Stimulated activated CD4-positive, alpha-beta T cell treated with anti-CD3 and anti-CD28 coated beads, Interleukin-2, amount 100 ng/mL, for 48 hours (primary cell): ENCODE measurements at regions not wholly inside any gene's neighbourhood (a gene's known extent, or its start where the extent isn't known, plus 50 kb on each side); places are given as distances from the start of the nearest gene placed in this dataset.
"Not testable (repeated sequence)": the region's sequence is repeated elsewhere in the genome, so short reads cannot be mapped to it uniquely, and the experiment has no call there.

Experiments
- DNase-seq, 2 donors: peaks; one replicate each; pipeline ENCODE4 v3.0.0-alpha.2; 2020

DNA sequence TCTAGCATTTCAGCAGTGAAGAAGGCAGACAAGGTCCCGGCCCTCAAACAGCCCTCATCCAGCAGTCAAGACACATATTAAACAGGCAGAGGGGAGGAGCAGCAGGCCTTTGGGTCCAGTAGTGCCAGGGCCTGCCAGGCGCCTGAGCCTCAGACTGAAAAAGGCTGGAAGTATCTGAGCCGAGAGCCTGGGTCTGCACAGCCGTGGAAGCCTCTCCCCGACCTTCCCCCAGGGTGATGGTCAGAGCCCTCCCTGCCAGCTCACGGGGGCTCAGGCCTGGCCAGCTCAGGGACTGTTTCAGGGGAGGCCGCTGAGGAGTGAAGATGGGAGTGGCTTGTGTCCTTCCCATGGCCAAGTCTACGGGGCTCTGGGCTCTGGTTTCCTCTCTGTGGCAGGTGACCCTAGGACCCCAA lies 565.2 kb downstream of the PTPRU start:
- DNase-seq = no peak

DNA sequence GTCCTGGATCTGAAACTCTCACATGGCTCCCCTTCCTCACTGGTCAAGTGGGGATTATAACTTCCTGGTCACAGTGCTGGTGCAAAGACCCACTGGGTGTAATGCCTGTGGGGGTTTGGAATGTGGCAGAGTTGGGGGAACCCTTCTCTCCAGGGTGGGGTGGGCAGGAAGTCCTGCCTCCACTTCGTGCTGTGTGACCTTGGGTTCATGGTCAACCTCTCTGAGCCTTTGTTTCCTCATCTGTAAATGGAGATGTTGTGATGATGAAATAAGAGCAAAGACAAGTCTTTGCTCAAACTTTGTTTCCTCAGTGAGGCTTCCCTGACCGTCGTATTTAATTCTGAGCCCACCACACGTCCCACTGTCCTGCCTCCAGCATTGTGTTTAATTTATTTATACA lies 564.7 kb downstream of the PTPRU start:
- no peak for DNase-seq

GRCh38 chr1:29800522-29800956 lies 564.2 kb downstream of the PTPRU start:
- DNase-seq = no peak

DNA sequence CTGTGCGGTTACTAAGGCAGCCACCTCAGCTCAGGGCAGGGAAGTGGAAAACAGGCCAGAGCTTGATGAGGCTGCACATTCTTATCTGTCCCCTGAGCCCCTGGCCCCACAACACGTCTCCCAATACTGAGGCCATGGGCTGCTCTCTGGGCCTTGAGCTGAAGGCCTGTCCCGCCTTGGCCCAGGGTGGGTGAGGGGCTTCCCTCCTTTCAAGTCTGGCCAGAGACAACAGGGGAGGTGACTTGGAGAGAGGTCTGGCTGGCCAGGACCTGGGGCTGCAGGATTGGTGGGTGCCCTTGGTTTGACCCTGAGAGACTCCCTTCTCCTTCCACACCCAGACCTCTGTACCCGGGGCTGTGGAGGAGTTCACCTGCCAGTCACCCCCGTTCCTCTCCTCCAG lies 563.8 kb downstream of the PTPRU start:
- DNase-seq = no peak

DNA sequence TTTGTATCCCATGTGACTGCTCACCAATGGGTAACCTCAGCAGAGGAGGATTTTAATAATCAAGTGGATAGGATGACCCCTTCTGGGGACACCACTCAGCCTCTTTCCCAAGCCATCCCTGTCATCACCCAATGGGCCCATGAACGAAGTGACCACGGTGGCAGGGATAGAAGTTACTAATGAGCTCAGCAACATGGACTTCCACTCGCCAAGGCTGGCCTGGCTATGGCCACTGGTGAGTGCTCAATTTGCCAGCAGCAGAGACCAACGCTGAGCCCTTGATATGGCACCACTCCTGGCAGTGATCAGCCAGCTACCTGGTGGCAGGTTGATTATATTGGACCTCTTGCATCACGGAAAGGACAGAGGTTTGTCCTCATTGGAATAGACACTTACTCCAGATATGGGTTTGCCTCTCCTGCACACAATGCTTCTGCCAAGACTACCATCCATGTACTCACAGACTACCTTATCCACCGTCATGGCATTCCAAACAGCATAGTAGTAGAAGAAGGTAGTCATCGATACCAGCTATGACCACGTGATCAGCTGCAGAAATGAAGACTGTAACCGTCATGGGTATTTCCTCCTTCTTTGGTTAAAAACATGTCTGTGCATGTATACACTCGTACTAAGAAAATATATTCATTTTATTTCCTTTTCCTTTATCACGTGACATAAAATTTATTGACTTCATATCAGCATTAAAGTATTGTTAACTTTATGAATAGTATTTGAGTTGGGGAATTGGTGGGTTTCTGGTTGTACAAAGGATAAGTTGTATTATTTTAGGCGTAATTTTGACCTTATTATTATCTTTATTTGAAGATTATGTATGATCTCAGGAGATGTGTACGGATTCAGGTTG lies 562.6 kb downstream of the PTPRU start:
- DNase-seq = no peak

- DNase-seq = not testable (repeated sequence)
Observed at GRCh38 chr1:29797125-29797524, 560.8 kb downstream of the PTPRU start.

DNA sequence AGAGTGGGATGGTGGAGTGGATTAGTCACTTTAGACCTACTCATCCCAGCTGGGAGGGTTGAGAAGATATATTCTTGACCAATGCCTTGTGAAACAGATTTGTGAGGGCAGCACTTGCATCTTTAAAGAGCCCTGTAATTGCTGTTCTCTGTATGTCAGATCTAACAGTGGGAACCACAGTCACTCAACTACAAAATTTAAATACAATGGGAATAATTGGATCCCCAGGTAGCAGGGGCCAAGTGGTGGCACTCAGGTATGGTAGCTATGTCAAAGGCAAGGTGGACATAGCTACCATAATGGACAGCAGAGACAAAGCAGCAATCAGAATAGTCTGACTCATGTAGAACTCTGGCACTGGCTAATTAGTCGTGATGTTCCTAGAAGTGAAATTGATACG lies 559.6 kb downstream of the PTPRU start:
- not testable (repeated sequence) for DNase-seq

DNA sequence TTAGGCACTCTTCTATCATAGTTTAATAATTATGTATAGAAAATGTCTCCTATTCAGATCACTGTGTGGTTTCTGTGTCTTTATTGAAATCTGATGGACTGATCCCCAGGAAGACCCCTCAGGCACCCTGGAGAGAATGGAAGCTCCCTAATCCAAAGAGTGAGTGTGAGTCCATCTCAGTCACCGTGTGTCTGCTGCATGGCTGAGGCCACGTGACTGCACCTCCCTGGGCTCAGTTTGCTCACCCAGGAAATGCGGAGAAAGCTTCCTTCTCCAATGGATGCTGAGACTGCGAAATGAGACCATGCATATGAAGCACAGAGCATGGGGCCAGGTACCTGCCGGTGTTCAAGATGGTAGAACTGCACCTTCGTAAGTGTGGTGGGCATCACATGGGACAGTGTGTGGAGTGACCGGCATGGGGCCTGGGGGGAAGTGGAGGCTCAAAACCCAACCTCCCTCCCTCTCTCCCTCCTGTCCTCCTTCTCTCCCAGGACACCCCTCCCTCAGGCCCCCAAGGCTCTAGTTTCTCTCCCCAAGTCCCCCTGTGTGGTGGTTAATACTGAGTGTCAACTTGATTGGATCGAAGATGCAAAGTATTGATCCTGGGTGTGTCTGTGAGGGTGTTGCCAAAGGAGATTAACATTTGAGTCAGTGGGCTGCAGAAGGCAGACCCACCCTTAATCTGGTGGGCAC lies 557.5 kb downstream of the PTPRU start:
- no peak for DNase-seq

- peak; percentile 66 to 73 for DNase-seq
Observed at GRCh38 chr1:29793101-29793546, 556.8 kb downstream of the PTPRU start.

DNA sequence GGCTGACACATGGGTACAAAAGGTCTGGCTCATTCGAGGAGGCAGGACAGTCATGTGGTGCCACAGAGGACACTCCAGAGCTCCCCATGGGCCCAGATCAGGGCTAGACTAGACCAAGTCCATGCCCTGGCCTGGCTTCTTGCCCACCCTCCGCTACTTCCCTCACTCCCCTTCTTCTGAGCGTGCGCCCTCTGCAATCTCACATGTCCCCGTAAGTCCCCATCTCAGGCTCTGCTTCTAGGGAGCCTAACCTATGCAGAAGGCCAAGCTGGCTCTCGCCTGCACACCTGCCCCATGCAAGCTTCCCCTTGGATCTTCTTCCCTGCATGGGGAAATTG lies 553.6 kb downstream of the PTPRU start:
- no peak for DNase-seq

GRCh38 chr1:29789221-29789909 lies 553.0 kb downstream of the PTPRU start:
- no peak for DNase-seq

DNA sequence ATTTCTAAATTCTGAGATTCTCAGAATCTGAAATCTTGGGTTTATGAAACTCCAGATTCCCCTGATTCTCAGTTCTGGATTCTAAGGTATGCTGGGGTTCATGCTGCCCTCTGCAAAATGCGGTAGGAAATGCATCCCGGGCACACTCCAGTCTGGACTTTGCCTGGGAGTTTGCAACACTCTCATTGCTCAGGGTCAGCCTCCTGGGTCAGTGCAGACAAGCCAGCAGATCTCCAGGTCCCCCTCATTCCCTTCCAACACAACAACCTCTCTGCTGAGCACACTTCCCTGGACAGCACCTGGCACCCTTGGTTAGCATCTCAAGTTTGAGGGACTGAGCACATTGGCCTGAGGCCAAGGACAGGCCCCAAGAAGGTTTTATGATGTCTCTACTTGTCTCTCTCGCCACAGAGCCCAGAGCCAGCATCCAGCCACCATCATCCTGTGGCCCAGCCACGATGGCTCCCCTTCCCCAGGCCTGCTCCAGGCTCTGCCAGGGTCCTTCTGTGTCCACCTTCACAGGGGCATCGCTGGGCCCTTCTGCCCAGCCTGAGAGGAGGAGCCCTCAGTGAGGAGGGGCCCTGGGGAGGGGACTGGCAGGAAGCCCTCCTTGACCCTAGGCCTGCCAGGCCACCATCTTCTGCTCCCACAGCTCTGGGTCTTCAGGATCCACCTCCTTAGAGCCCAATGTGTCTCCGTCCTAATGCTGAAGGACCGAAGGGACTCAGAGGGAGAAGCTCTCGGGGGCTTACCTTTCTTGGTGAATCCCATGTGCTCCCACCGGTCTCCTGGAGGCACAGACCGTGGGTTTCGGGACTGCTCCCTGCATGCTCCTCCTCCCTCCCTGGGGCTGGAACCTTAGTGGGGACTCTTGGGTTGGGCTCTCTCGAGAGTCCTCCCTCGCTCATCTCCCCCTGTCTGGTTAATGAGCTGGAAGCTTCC lies 550.7 kb downstream of the PTPRU start:
- DNase-seq = no peak

- no peak for DNase-seq
Observed at GRCh38 chr1:29786195-29786594, 549.9 kb downstream of the PTPRU start.

DNA sequence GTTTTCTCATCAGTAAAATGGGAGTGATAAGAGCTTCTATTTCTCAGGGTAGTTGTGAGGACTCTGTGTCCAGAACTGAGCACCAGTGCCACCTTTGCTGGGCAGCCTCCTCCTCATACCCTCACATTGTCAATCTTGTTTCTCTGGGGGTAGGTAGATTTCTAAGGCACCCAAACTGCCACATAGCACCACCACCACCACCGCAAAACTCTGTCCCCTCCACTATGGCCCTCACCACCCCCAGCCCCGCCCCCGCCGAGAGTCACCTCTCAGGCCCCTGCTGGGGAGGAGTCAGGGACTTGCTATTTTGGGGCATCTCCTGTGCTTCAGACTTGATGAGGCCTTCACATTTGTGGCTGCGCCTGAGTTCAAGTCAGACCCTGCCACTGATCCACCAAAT lies 549.2 kb downstream of the PTPRU start:
- DNase-seq = no peak

- DNase-seq = no peak
Observed at GRCh38 chr1:29785137-29785527, 548.8 kb downstream of the PTPRU start.

DNA sequence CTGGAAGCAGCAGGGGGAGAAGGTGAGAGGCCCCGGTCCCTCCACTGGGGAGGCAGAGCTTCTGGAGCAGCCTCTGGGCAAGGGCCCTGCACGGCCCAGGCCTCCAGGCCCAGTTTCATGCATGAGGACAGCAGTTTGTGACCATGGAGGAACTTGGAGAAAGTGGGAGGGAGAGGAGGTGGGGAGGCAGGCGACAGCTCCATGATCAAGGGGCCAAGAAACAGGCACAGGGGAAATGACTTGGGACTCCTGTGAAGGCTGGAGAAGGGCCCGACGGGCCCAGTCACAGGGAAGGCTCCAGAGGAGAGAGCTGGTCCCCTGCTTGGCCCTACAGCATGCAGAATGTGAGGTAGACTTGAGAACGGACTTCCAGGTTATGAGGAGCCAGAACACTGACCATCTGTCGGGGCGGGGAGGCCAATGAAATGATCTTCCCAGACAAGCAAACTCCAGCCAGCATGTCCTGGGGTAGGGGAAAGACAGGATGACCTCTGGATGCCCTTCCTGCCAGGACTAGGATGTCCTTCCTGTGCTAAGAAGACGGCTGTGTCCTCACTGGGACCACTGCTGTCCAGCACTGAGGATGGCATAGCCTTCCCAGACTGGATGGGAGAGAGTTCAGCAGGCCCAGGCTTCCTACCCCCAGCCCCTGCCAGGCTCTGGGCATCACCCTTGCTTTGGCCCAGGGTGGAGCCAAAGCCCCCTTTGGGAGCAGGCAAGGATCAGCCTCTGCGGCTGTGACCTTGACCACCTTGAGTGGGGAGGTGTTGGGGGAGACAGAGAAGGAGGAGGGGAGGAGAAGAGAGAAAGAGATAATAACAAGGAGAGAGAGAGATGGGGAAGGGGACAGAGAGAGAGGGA lies 548.2 kb downstream of the PTPRU start:
- no peak for DNase-seq

DNA sequence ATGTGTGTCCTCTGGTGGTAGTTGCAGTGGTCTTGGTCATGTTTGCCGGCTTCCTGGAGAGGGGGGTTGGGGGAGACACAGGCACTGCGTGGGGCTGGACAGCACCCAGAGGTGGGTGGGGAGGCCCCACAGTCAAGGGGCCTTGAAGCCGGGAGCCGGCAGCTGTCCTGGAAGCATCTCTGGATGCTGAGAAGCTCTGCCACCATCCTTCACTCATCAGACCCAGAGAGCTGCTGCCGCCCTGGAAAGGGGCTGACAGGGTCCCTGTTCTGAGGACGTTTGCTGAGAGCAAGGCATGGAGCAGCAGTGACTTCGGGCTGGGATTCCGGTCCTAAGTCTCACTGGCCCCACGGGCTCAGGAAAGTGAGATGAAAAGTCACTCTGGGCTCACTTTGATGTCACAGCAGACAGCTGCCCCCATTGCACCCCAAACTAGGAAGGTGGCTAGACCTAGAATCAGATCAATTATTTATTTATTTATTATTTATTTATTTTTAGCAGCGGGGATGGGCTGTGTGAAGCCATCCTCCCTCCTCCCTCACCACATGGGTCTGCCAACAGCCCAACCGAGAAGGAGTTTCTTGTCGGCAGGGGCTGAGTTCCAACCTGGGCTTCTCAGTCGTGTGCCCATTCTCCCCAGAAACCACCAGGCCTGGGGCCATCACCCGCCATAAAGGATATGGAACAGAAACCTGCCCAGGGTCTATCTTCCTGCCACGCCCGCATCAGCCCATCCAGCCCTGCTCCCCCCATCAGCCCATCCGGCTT lies 547.4 kb downstream of the PTPRU start:
- DNase-seq = no peak

DNA sequence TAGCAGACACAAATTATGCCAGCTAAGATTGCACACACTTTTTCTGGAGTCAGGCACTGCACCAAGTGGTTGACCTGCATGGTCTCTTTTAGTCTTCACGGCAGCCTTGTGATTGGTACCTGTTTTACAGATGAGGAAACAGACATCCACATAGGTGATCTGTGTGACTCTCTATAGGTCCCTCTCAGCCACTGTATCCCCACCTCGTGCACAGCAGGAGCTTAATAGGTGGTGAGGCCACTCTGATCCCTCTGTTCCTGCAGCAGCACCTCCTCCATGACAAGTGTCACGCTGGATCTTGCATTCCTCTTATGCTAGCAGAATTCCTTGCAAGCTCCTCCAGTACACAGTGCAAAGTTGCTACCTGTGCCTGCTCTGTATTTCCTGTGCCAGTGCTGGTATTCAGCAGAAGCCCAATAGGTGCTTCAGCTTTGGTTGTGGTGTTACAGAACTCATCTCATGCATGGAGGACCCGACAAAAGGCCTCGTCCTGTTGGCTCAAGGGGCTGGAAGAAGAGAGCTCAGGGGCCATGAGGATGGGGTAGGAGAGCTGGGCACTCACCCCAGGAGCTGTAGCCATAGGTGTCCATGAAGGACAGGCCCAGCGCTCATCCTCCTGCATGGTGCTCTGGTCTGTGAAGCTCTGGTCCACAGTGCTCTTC lies 546.7 kb downstream of the PTPRU start:
- DNase-seq = no peak

GRCh38 chr1:29779146-29779545 lies 542.8 kb downstream of the PTPRU start:
- DNase-seq = no peak

GRCh38 chr1:29777522-29777921 lies 541.2 kb downstream of the PTPRU start:
- DNase-seq = no peak
